NCI-H69 (cell line): ENCODE measurements at regions not wholly inside any gene's neighbourhood (a gene's known extent, or its start where the extent isn't known, plus 50 kb on each side); places are given as distances from the start of the nearest gene placed in this dataset.
"Not testable (repeated sequence)": the region's sequence is repeated elsewhere in the genome, so short reads cannot be mapped to it uniquely, and the experiment has no call there.

Experiments used
- DNase-seq: peaks from one replicate; lab custom pipeline; 2025; lab: John Stamatoyannopoulos, UW

DNA sequence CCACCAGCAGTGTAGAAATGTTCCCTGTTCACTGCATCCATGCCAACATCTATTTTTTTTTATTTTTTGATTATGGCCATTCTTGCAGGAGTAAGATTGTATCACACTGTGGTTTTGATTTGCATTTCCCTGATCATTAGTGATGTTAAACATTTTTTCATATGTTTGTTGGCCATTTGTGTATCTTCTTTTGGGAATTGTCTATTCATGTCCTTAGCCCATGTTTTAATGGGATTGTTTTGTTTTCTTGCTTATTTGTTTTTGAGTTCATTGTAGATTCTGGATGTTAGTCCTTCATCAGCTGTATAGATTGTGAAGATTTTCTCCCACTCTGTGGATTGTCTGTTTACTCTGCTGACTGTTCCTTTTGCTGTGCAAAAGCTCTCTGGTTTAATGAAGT, 126.9 kb downstream of the NDFIP2 start:
- not testable (repeated sequence) for DNase-seq
